GM12878 (cell line): ENCODE measurements at regions not wholly inside any gene's neighbourhood (a gene's known extent, or its start where the extent isn't known, plus 50 kb on each side); places are given as distances from the start of the nearest gene placed in this dataset.

ENCODE experiments used
- ATAC-seq: fragments of 200-7000 bp; cut with Tn5 transposase; 3 replicates; pipeline ENCODE4 v1.9.1; 2020; ENCODE audit warnings: mild to moderate bottlenecking, moderate library complexity
- BruUV-seq: library from RNA; stranded (reverse); fragments of 400-500 nt; replicated peaks from 2 replicates; lab custom pipeline; 2021; lab: Mats Ljungman, UMichigan
- CTCF ChIA-PET: fragments of 300-600 bp; sonication (Branson Sonifier 250); formaldehyde crosslinking; extraction: SDS; loops from one replicate; lab custom pipeline; 2021; ENCODE audit warnings: inconsistent platforms; lab: Yijun Ruan, JAX
- POLR2A ChIA-PET: fragments of 350-600 bp; formaldehyde crosslinking; extraction: SDS; loops from one replicate; lab custom pipeline; 2021; ENCODE audit warnings: inconsistent platforms; lab: Charles Lee
- RAD21 ChIA-PET: fragments of 300-600 bp; sonication (Branson Sonifier 250); formaldehyde crosslinking; loops from one replicate; lab custom pipeline; 2023; ENCODE audit warnings: antibody characterized with exemption; ENCODE audit not compliant: unreplicated experiment; lab: Charles Lee
- SMC1A ChIA-PET: fragments of 300-600 bp; sonication (Branson Sonifier 250); formaldehyde crosslinking; loops from one replicate; lab custom pipeline; 2023; ENCODE audit not compliant: unreplicated experiment, uncharacterized antibody; lab: Charles Lee
- DNase-seq: peaks from one replicate; pipeline ENCODE4 v3.0.0-alpha.2; 2011; ENCODE audit warnings: low read depth, low spot score
- FAIRE-seq: peaks from 3 replicates; lab custom pipeline; 2011; peaks lifted over from hg19 to GRCh38; lab: Jason Lieb, UNC
- H2AFZ ChIP-seq: 2 replicates; pipeline ENCODE4 v1.6.0; 2011; ENCODE audit warnings: low read depth, low read length, control low read depth; ENCODE audit not compliant: control insufficient read depth
- H3K27ac ChIP-seq: 2 replicates; pipeline ENCODE4 v1.5.1; 2011; ENCODE audit warnings: control low read depth; ENCODE audit not compliant: control insufficient read depth, insufficient read depth
- H3K27me3 ChIP-seq, 2 experiments: replicated peaks in 1 of 2; 2 replicates each; pipeline versions ENCODE4 v1.6.0 to v1.6.1; 2011; ENCODE audit warnings: low read length in 1 of 2; ENCODE audit not compliant: control insufficient read depth in 2 of 2, insufficient read depth in 2 of 2
- H3K36me3 ChIP-seq, 2 experiments: 2 replicates each; pipeline ENCODE4 v1.5.1; 2011; ENCODE audit warnings: low read length in 1 of 2; ENCODE audit not compliant: control insufficient read depth in 2 of 2, insufficient read depth in 2 of 2
- H3K4me1 ChIP-seq: 2 replicates; pipeline ENCODE4 v1.6.1; 2011; ENCODE audit warnings: mild to moderate bottlenecking, low read length, moderate library complexity, mixed read lengths; ENCODE audit not compliant: control insufficient read depth, insufficient read depth
- H3K4me2 ChIP-seq: 2 replicates; pipeline ENCODE4 v1.6.0; 2011; ENCODE audit warnings: control low read depth; ENCODE audit not compliant: control insufficient read depth, insufficient read depth
- H3K4me3 ChIP-seq: fragments of 200-600 bp; sonication (generic); 2 replicates; pipeline ENCODE4 v1.5.1; 2016
- H3K79me2 ChIP-seq: 2 replicates; pipeline ENCODE4 v1.6.0; 2011; ENCODE audit warnings: low read length; ENCODE audit not compliant: control insufficient read depth, insufficient read depth
- H3K9ac ChIP-seq: 2 replicates; pipeline ENCODE4 v1.8.0; 2011; ENCODE audit warnings: low read length, control low read depth, mixed read lengths; ENCODE audit not compliant: control insufficient read depth, insufficient read depth
- H3K9me3 ChIP-seq: replicated peaks from 3 replicates; pipeline ENCODE4 v1.5.1; 2011; ENCODE audit warnings: mild to moderate bottlenecking, low read length; ENCODE audit not compliant: control insufficient read depth, insufficient read depth
- H4K20me1 ChIP-seq: 2 replicates; pipeline ENCODE4 v1.6.0; 2011; ENCODE audit not compliant: control insufficient read depth, insufficient read depth
- BCLAF1 ChIP-seq: fragments of 450-650 bp; IDR thresholded peaks from 2 replicates; pipeline ENCODE4 v1.6.1; 2017; ENCODE audit warnings: antibody characterized with exemption, mild to moderate bottlenecking, moderate library complexity
- CTCF ChIP-seq, 3 experiments: IDR thresholded peaks in 2 of 3; conservative IDR thresholded peaks in 1 of 3; 2 replicates each; pipeline ENCODE4 v1.5.1; 2011; ENCODE audit warnings: low read depth in 3 of 3, low read length in 3 of 3, mild to moderate bottlenecking in 3 of 3, control low read depth in 2 of 3, moderate library complexity in 2 of 3, inconsistent platforms in 1 of 3, mixed read lengths in 1 of 3; ENCODE audit not compliant: control insufficient read depth in 2 of 3, insufficient read depth in 1 of 3; ENCODE audit errors: extremely low read depth in 1 of 3
- E2F4 ChIP-seq: IDR thresholded peaks from 2 replicates; pipeline ENCODE4 v1.6.1; 2012; ENCODE audit warnings: low read depth, low read length, improper control_type of control experiment
- EGR1 ChIP-seq, 2 experiments: IDR thresholded peaks; 1 replicate in 1 of 2; 2 replicates in 1 of 2; pipeline ENCODE4 v1.6.1; 2011 to 2012; ENCODE audit warnings: low read depth in 2 of 2, low read length in 2 of 2, borderline replicate concordance in 1 of 2, mild to moderate bottlenecking in 1 of 2, moderate library complexity in 1 of 2
- JUNB ChIP-seq: IDR thresholded peaks from 2 replicates; pipeline ENCODE4 v1.6.1; 2016; ENCODE audit warnings: antibody characterized with exemption, mild to moderate bottlenecking
- PML ChIP-seq: IDR thresholded peaks from 2 replicates; pipeline ENCODE4 v1.6.1; 2012; ENCODE audit warnings: low read length, inconsistent platforms
- RBBP5 ChIP-seq: fragments of 200-600 bp; sonication (generic); conservative IDR thresholded peaks from 2 replicates; pipeline ENCODE4 v1.6.1; 2016
- USF2 ChIP-seq: IDR thresholded peaks from 2 replicates; pipeline ENCODE4 v1.6.1; 2011; ENCODE audit warnings: low read depth, low read length, improper control_type of control experiment, borderline replicate concordance
- YBX1 ChIP-seq: fragments of 450-650 bp; IDR thresholded peaks from 2 replicates; pipeline ENCODE4 v1.6.1; 2016; ENCODE audit warnings: antibody characterized with exemption
- ZBTB11 ChIP-seq: fragments of 450-650 bp; formaldehyde crosslinking; IDR thresholded peaks from 2 replicates; pipeline ENCODE4 v1.5.0; 2022; ENCODE audit warnings: mild to moderate bottlenecking, missing genetic modification characterization
- in situ Hi-C: fragments of 300-500 bp; cut with MboI; formaldehyde crosslinking; loops from 9 replicates; pipeline ENCODE4 v1.14.3; 2018; ENCODE audit warnings: mixed read lengths
- intact Hi-C: fragments of 100-400 bp; cut with micrococcal nuclease; formaldehyde crosslinking; loops from one replicate; pipeline ENCODE4 v1.14.2; 2022; ENCODE audit not compliant: unreplicated experiment

- ChIA-PET CTCF (interaction anchor here (0.6 to 2.5 kb wide), 2 partner anchors 28 to 467 kb away, joined by 3 to 7 read pairs; no protein-coding TSS in a partner anchor), RAD21 (no interaction called here), POLR2A (no interaction called here), SMC1A (interaction anchor here (0.7 kb wide), 1 partner anchor 9 kb away, joined by 3 read pairs; no protein-coding TSS in a partner anchor)
- H3K9me3 ChIP-seq = no peaks in the 10 kb centered on the region
- no peak overlapping the region for H3K9ac ChIP-seq
- no peaks in the 10 kb centered on the region for H3K27me3 ChIP-seq
- intact Hi-C loops = no loop called here
- no TSS peak for BruUV-seq
- no peak overlapping the region for H3K4me2 ChIP-seq
- no peaks in the 10 kb centered on the region for H3K36me3 ChIP-seq
- FAIRE-seq (no peak), ATAC-seq (no peak), DNase-seq (no peak)
- no peak overlapping the region for H3K4me3 ChIP-seq
- no peaks in the 10 kb centered on the region for H3K4me1 ChIP-seq
- H2AFZ ChIP-seq = no peak overlapping the region
- in situ Hi-C loops = no loop called here
- H4K20me1 ChIP-seq = no peaks in the 10 kb centered on the region
- H3K79me2 ChIP-seq = no peaks in the 10 kb centered on the region
- H3K27ac ChIP-seq = no peak overlapping the region
- no peak for TF ChIP-seq E2F4
- TF ChIP-seq BCLAF1 = no peak
- no peak for TF ChIP-seq EGR1 (IDR thresholded peaks at IDR 0.05; ENCODE audit: borderline replicate concordance in 1 of 2, low read depth in 2 of 2, low read length in 2 of 2)
- TF ChIP-seq USF2 = no peak
- TF ChIP-seq PML = no peak
- TF ChIP-seq CTCF (IDR thresholded peaks at IDR 0.05 in 2 of 3, conservative IDR thresholded peaks at IDR 0.05 in 1 of 3; ENCODE audit: control insufficient read depth in 2 of 3, extremely low read depth in 1 of 3, insufficient read depth in 1 of 3, low read depth in 3 of 3, low read length in 3 of 3) = no peak
- TF ChIP-seq ZBTB11 (CRISPR knock-in tag) = no peak
- TF ChIP-seq JUNB = no peak
- TF ChIP-seq YBX1 = no peak
- no peak for TF ChIP-seq RBBP5
These were observed 331.9 kb upstream of the POGK start for GRCh38 chr1:166507347-166507746.
